AG04449 (cell line): ENCODE measurements at regions not wholly inside any gene's neighbourhood (a gene's known extent, or its start where the extent isn't known, plus 50 kb on each side); places are given as distances from the start of the nearest gene placed in this dataset.

Experiments
- CTCF ChIA-PET: fragments of 350-600 bp; formaldehyde crosslinking; extraction: SDS; loops from one replicate; lab custom pipeline; 2021; ENCODE audit warnings: antibody characterized with exemption; lab: Yijun Ruan, JAX
- POLR2A ChIA-PET: fragments of 400-600, 350-600 bp; formaldehyde crosslinking; extraction: SDS; loops from one replicate; lab custom pipeline; 2020; ENCODE audit warnings: antibody characterized with exemption, inconsistent platforms; lab: Yijun Ruan, JAX
- DNase-seq: peaks from one replicate; pipeline ENCODE4 v3.0.0-alpha.2; 2010; ENCODE audit warnings: low read depth, low spot score
- H3K4me3 ChIP-seq: 2 replicates; pipeline ENCODE4 v1.5.1; 2011; ENCODE audit warnings: low read depth, mild to moderate bottlenecking, control low read depth, low read length
- TF ChIP-seq, protein P1 (sequence below): IDR thresholded peaks from one replicate; pipeline ENCODE4 v1.5.1; 2011; ENCODE audit warnings: mild to moderate bottlenecking, moderate library complexity, low read length, control low read depth, inconsistent platforms; ENCODE audit not compliant: insufficient read depth; ENCODE audit errors: missing control alignments

DNA sequence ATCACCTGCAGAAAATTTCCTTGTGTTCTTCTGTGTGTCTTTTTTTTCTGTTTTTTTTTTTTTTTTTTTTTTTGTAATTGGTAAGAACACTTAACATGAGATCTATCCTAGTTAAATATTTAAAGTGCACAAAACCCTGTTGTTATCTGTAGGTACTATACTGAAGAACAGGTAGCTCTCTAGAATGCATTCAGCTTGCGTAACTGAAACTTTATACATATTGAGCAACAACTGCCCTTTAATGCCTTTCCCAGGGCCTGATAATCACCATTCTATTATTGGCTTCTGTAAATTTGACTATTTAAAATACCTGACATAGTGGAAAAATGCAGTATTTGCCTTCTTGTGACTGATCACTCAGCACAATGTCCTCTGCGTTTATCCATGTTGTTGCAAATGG, 701.8 kb downstream of the SUCLG1 start:
- POLR2A ChIA-PET = no interaction called here
- TF ChIP-seq, protein P1, sequence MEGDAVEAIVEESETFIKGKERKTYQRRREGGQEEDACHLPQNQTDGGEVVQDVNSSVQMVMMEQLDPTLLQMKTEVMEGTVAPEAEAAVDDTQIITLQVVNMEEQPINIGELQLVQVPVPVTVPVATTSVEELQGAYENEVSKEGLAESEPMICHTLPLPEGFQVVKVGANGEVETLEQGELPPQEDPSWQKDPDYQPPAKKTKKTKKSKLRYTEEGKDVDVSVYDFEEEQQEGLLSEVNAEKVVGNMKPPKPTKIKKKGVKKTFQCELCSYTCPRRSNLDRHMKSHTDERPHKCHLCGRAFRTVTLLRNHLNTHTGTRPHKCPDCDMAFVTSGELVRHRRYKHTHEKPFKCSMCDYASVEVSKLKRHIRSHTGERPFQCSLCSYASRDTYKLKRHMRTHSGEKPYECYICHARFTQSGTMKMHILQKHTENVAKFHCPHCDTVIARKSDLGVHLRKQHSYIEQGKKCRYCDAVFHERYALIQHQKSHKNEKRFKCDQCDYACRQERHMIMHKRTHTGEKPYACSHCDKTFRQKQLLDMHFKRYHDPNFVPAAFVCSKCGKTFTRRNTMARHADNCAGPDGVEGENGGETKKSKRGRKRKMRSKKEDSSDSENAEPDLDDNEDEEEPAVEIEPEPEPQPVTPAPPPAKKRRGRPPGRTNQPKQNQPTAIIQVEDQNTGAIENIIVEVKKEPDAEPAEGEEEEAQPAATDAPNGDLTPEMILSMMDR = no peak
- CTCF ChIA-PET = no interaction called here
- DNase-seq = no peak
- H3K4me3 ChIP-seq = no peak overlapping the region

DNA sequence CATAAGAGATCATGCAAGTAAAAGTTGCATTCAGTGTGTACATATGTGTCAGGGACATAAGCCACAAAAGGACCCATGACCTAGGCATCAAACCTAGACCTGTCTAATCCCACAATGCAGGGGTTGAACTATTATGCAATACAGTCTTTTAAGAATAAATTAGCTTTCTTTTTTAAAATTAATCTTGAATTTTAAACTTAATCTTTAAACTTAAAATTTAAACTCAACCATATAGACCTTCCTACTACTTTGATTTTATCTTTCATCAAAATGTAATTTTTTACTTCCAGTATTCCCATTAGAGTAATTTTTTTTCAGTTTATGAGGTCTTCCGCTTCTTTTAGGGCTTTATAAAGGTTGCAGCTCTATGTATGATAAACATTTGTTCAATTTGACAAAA, 702.9 kb downstream of the SUCLG1 start:
- POLR2A ChIA-PET = no interaction called here
- TF ChIP-seq, protein P1 = no peak
- no peak overlapping the region for H3K4me3 ChIP-seq
- CTCF ChIA-PET = no interaction called here
- DNase-seq = no peak

DNA sequence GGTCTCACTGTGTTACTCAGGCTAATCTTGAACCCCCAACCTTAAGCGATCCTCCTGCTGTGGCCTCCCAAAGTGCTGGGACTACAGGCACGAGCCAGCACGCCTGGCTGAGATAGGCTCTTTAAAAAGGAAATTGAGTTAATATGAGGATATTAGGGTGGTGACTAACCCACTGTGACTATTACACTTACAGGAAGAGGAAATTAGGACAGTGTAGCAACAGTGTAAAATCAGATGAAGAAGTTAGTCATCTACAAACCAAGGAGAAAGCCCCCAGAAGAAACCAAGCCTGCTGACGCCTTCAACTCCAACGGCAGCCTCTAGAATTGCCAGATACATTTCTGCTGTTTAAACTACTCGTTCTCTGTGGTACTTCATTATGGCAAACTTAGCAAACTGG, 711.9 kb downstream of the SUCLG1 start:
- DNase-seq = no peak
- CTCF ChIA-PET = no interaction called here
- H3K4me3 ChIP-seq = no peak overlapping the region
- TF ChIP-seq, protein P1 = no peak
- POLR2A ChIA-PET = no interaction called here

DNA sequence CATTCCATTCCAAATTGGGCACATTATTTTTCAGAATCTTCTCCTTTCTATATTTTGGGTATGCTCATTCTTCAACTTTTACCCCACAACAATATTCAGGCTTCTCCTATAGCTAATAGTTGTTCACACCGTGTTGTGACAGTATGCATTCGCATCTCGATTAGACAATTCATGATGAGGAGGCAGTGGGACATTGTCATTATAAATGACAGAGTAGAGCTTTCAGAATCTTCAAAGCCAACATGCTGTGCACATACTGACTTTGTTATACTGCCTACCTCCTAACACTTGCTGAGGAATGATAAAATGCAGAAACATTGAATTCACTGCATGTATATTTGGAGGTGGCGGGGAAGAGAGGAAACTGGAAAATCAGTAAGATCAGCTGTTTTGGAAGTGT, 714.2 kb downstream of the SUCLG1 start:
- no peak overlapping the region for H3K4me3 ChIP-seq
- TF ChIP-seq, protein P1 = no peak
- ChIA-PET POLR2A (no interaction called here), CTCF (no interaction called here)
- DNase-seq = no peak

DNA sequence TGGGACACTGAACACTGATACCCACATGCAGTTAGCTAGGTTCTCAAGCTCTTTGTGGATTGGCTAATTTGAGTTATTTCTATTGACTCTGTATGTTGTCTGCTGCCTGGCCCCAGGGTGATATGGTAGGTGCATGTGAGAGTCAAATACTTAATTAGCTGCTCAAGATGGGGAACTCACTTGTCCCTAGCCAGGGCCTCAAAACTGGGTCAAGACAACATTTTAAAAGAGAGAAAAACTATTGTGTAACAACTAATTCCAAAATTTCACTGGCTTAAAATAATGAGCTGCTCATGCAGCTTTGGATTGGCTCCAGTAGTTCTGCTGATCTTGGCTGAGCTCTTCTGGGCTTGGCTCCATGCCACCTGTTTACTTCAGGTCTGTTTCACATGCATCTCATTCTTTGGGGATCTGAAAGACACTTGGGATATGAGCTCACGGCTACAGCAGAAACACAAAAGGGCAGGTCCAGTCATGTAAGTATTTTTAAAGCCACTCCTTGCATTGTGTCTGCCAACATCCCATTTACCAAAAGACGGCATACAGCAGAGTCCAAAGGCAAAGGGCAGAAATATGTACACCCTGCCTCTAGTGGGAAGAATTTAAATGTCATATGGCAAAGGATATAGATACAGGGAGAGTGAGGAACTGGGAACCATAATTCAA, 716.8 kb downstream of the SUCLG1 start:
- DNase-seq = no peak
- POLR2A ChIA-PET = no interaction called here
- H3K4me3 ChIP-seq = no peak overlapping the region
- CTCF ChIA-PET = no interaction called here
- TF ChIP-seq, protein P1 = no peak

DNA sequence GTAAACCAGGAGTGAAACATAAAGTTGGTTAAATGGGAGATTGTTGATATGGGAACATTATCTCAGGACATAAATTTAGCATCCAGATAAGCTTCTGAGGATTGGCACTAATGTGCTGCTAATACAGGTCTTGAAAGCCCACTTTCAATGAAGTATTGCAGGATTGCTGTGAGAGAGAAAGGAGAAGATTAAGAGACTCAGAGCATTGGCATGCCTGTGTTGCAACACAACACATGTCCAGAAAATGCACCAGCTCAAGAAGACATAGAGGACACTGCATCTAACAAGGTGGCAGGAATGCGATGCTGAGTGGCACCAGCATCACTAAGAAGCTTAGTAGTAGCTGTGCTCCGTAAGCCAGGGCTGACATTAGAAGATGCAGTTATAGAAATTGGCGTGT, 728.9 kb downstream of the SUCLG1 start:
- DNase-seq = no peak
- ChIA-PET CTCF (no interaction called here), POLR2A (no interaction called here)
- H3K4me3 ChIP-seq = no peak overlapping the region
- TF ChIP-seq, protein P1 = no peak
